ENCODE measurements at regions not wholly inside any gene's neighbourhood (a gene's known extent, or its start where the extent isn't known, plus 50 kb on each side); places are given as distances from the start of the nearest gene placed in this dataset.
"Not testable (repeated sequence)": the region's sequence is repeated elsewhere in the genome, so short reads cannot be mapped to it uniquely, and the experiment has no call there.

- BruUV-seq (replicated peaks): no TSS peak
- Mint-ChIP-seq H3K4me1 (ENCODE audit: insufficient read depth, unreplicated experiment) (peaks cover 8% of the 10 kb centered on the region), H3K27me3 (ENCODE audit: insufficient read depth, unreplicated experiment) (no peaks in the 10 kb centered on the region), H3K4me3 (ENCODE audit: unreplicated experiment) (no peak overlapping the region), H3K27ac (ENCODE audit: low read depth, unreplicated experiment) (no peak overlapping the region), H3K36me3 (ENCODE audit: insufficient read depth, unreplicated experiment) (no peaks in the 10 kb centered on the region), H3K9me3 (ENCODE audit: unreplicated experiment) (peaks cover 28% of the 10 kb centered on the region)
- POLR2A ChIA-PET: interaction anchor here (1.5 to 1.6 kb wide), 2 partner anchors 9 to 206 kb away, joined by 3 to 6 read pairs; no protein-coding TSS in a partner anchor
- DNase-seq (ENCODE audit: unreplicated experiment): peak; percentile 33
- intact Hi-C loops (cut with micrococcal nuclease): no loop called here
- TF ChIP-seq CTCF (IDR thresholded peaks at IDR 0.05; ENCODE audit: unreplicated experiment): no peak
- CTCF ChIA-PET: no interaction called here
Measured at GRCh38 chr5:130323804-130324454, 419.7 kb downstream of the CHSY3 start.

- Mint-ChIP-seq H3K27ac (ENCODE audit: low read depth, unreplicated experiment) (no peak overlapping the region), H3K36me3 (ENCODE audit: insufficient read depth, unreplicated experiment) (no peaks in the 10 kb centered on the region), H3K4me1 (ENCODE audit: insufficient read depth, unreplicated experiment) (peaks cover 8% of the 10 kb centered on the region), H3K9me3 (ENCODE audit: unreplicated experiment) (peaks cover 27% of the 10 kb centered on the region), H3K27me3 (ENCODE audit: insufficient read depth, unreplicated experiment) (no peaks in the 10 kb centered on the region), H3K4me3 (ENCODE audit: unreplicated experiment) (no peak overlapping the region)
- ChIA-PET POLR2A (no interaction called here), CTCF (interaction anchor here (1.2 kb wide), 2 partner anchors 31 to 86 kb away, joined by 3 to 5 read pairs; no protein-coding TSS in a partner anchor)
- intact Hi-C loops (cut with micrococcal nuclease): no loop called here
- TF ChIP-seq CTCF (IDR thresholded peaks at IDR 0.05; ENCODE audit: unreplicated experiment): no peak
- BruUV-seq (replicated peaks): no TSS peak
- no peak for DNase-seq (ENCODE audit: unreplicated experiment)
Measured at GRCh38 chr5:130321931-130322330, 417.7 kb downstream of the CHSY3 start.

- Mint-ChIP-seq H3K9me3 (ENCODE audit: unreplicated experiment) (peaks cover 25% of the 10 kb centered on the region), H3K27ac (ENCODE audit: low read depth, unreplicated experiment) (no peak overlapping the region), H3K4me3 (ENCODE audit: unreplicated experiment) (no peak overlapping the region), H3K4me1 (ENCODE audit: insufficient read depth, unreplicated experiment) (no peaks in the 10 kb centered on the region), H3K27me3 (ENCODE audit: insufficient read depth, unreplicated experiment) (no peaks in the 10 kb centered on the region), H3K36me3 (ENCODE audit: insufficient read depth, unreplicated experiment) (no peaks in the 10 kb centered on the region)
- no TSS peak for BruUV-seq (replicated peaks)
- no peak for DNase-seq (ENCODE audit: unreplicated experiment)
- POLR2A ChIA-PET: interaction anchor here (0.6 kb wide), 1 partner anchor 14 kb away, joined by 3 read pairs; no protein-coding TSS in a partner anchor
- CTCF ChIA-PET: interaction anchor here (0.6 kb wide), 1 partner anchor 14 kb away, joined by 3 read pairs; no protein-coding TSS in a partner anchor
- no peak for TF ChIP-seq CTCF (IDR thresholded peaks at IDR 0.05; ENCODE audit: unreplicated experiment)
- intact Hi-C loops (cut with micrococcal nuclease): no loop called here
Measured at GRCh38 chr5:130316971-130317680, 412.9 kb downstream of the CHSY3 start.

- Mint-ChIP-seq H3K4me1 (ENCODE audit: insufficient read depth, unreplicated experiment) (peaks cover 1% of the 10 kb centered on the region), H3K27me3 (ENCODE audit: insufficient read depth, unreplicated experiment) (no peaks in the 10 kb centered on the region), H3K9me3 (ENCODE audit: unreplicated experiment) (no peaks in the 10 kb centered on the region), H3K27ac (ENCODE audit: low read depth, unreplicated experiment) (no peak overlapping the region), H3K4me3 (ENCODE audit: unreplicated experiment) (no peak overlapping the region), H3K36me3 (ENCODE audit: insufficient read depth, unreplicated experiment) (no peaks in the 10 kb centered on the region)
- no TSS peak for BruUV-seq (replicated peaks)
- CTCF ChIA-PET: no interaction called here
- POLR2A ChIA-PET: no interaction called here
- no peak for TF ChIP-seq CTCF (IDR thresholded peaks at IDR 0.05; ENCODE audit: unreplicated experiment)
- intact Hi-C loops (cut with micrococcal nuclease): no loop called here
- no peak for DNase-seq (ENCODE audit: unreplicated experiment)
Measured at GRCh38 chr5:130295235-130295634, 391.0 kb downstream of the CHSY3 start.

GRCh38 chr5:130294798-130295197 lies 390.5 kb downstream of the CHSY3 start:
- intact Hi-C loops (cut with micrococcal nuclease); H3K36me3 Mint-ChIP-seq (ENCODE audit: insufficient read depth, unreplicated experiment); CTCF ChIA-PET; POLR2A ChIA-PET; H3K4me3 Mint-ChIP-seq (ENCODE audit: unreplicated experiment); DNase-seq (ENCODE audit: unreplicated experiment); H3K9me3 Mint-ChIP-seq (ENCODE audit: unreplicated experiment); H3K4me1 Mint-ChIP-seq (ENCODE audit: insufficient read depth, unreplicated experiment); BruUV-seq (replicated peaks); H3K27ac Mint-ChIP-seq (ENCODE audit: low read depth, unreplicated experiment); H3K27me3 Mint-ChIP-seq (ENCODE audit: insufficient read depth, unreplicated experiment): not testable (repeated sequence)
